HCT116 (cell line): ENCODE measurements at regions not wholly inside any gene's neighbourhood (a gene's known extent, or its start where the extent isn't known, plus 50 kb on each side); places are given as distances from the start of the nearest gene placed in this dataset.

Source experiments
- CEBPB ChIP-seq: IDR thresholded peaks from 2 replicates; pipeline ENCODE4 v1.6.1; 2012; ENCODE audit warnings: low read depth
- CTCF ChIP-seq, 3 experiments: fragments of 200-600 bp in 1 of 3; sonication (generic) in 1 of 3; IDR thresholded peaks in 2 of 3; conservative IDR thresholded peaks in 1 of 3; 2 replicates each; pipeline ENCODE4 v1.5.1; 2012 to 2017; ENCODE audit warnings: low read depth in 2 of 3, low read length in 2 of 3, antibody characterized with exemption in 1 of 3, borderline replicate concordance in 1 of 3, control low read depth in 1 of 3, mild to moderate bottlenecking in 1 of 3, mixed read lengths in 1 of 3, mixed run types in 1 of 3, moderate library complexity in 1 of 3; ENCODE audit not compliant: insufficient read depth in 1 of 3
- EGR1 ChIP-seq: IDR thresholded peaks from 2 replicates; pipeline ENCODE4 v1.6.1; 2012; ENCODE audit warnings: low read depth
- MAX ChIP-seq: IDR thresholded peaks from 2 replicates; pipeline ENCODE4 v1.6.1; 2012
- POLR2AphosphoS5 ChIP-seq: IDR thresholded peaks from 2 replicates; pipeline ENCODE4 v1.6.1; 2011; ENCODE audit warnings: mild to moderate bottlenecking, low read depth, low read length, moderate library complexity
- RAD21 ChIP-seq: IDR thresholded peaks from 2 replicates; pipeline ENCODE4 v1.6.1; 2012; ENCODE audit warnings: low read depth, mild to moderate bottlenecking
- SP1 ChIP-seq: IDR thresholded peaks from 2 replicates; pipeline ENCODE4 v1.6.1; 2012; ENCODE audit warnings: low read depth
- TCF7L2 ChIP-seq: IDR thresholded peaks from 2 replicates; pipeline ENCODE4 v1.7.0; 2011; ENCODE audit warnings: borderline replicate concordance, inconsistent platforms; ENCODE audit not compliant: insufficient read depth, insufficient read length; ENCODE audit errors: extremely low read depth

DNA sequence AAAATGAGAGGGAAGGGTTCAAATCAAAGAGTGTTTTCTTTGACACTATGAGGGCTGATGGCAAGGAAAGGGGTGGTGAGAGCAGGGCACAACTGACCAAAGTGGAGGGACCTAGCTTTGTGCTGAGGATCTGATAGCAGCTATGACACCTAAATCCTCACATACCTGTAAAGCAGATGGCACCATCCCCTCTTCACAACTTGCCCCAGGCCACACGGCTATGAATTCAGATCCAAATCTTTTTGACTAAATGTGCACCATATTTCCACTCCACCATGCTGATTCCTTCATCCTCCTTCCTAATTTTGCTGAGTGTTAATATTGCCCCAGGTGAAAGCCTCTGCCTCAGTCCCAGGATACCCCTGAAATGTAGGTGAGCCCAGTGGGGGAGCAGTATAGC, 385.7 kb downstream of the PLPP3 start:
- TF ChIP-seq CTCF (IDR thresholded peaks at IDR 0.05 in 2 of 3, conservative IDR thresholded peaks at IDR 0.05 in 1 of 3; ENCODE audit: borderline replicate concordance in 1 of 3, insufficient read depth in 1 of 3, low read depth in 2 of 3, low read length in 2 of 3) = no peak
- no peak for TF ChIP-seq EGR1
- TF ChIP-seq SP1 = no peak
- TF ChIP-seq RAD21 = no peak
- TF ChIP-seq MAX = no peak
- no peak for TF ChIP-seq POLR2AphosphoS5
- no peak for TF ChIP-seq TCF7L2
- TF ChIP-seq CEBPB = no peak
